GM12878 (cell line): ENCODE measurements at regions not wholly inside any gene's neighbourhood (a gene's known extent, or its start where the extent isn't known, plus 50 kb on each side); places are given as distances from the start of the nearest gene placed in this dataset.

Experiments
- ATAC-seq: fragments of 200-7000 bp; cut with Tn5 transposase; 3 replicates; pipeline ENCODE4 v1.9.1; 2020; ENCODE audit warnings: mild to moderate bottlenecking, moderate library complexity
- BruUV-seq: library from RNA; stranded (reverse); fragments of 400-500 nt; replicated peaks from 2 replicates; lab custom pipeline; 2021; lab: Mats Ljungman, UMichigan
- CTCF ChIA-PET: fragments of 300-600 bp; sonication (Branson Sonifier 250); formaldehyde crosslinking; extraction: SDS; loops from one replicate; lab custom pipeline; 2021; ENCODE audit warnings: inconsistent platforms; lab: Yijun Ruan, JAX
- POLR2A ChIA-PET: fragments of 350-600 bp; formaldehyde crosslinking; extraction: SDS; loops from one replicate; lab custom pipeline; 2021; ENCODE audit warnings: inconsistent platforms; lab: Charles Lee
- RAD21 ChIA-PET: fragments of 300-600 bp; sonication (Branson Sonifier 250); formaldehyde crosslinking; loops from one replicate; lab custom pipeline; 2023; ENCODE audit warnings: antibody characterized with exemption; ENCODE audit not compliant: unreplicated experiment; lab: Charles Lee
- SMC1A ChIA-PET: fragments of 300-600 bp; sonication (Branson Sonifier 250); formaldehyde crosslinking; loops from one replicate; lab custom pipeline; 2023; ENCODE audit not compliant: unreplicated experiment, uncharacterized antibody; lab: Charles Lee
- DNase-seq: peaks from one replicate; pipeline ENCODE4 v3.0.0-alpha.2; 2011; ENCODE audit warnings: low read depth, low spot score
- FAIRE-seq: peaks from 3 replicates; lab custom pipeline; 2011; peaks lifted over from hg19 to GRCh38; lab: Jason Lieb, UNC
- H2AFZ ChIP-seq: 2 replicates; pipeline ENCODE4 v1.6.0; 2011; ENCODE audit warnings: low read depth, low read length, control low read depth; ENCODE audit not compliant: control insufficient read depth
- H3K27ac ChIP-seq: 2 replicates; pipeline ENCODE4 v1.5.1; 2011; ENCODE audit warnings: control low read depth; ENCODE audit not compliant: control insufficient read depth, insufficient read depth
- H3K27me3 ChIP-seq, 2 experiments: replicated peaks in 1 of 2; 2 replicates each; pipeline versions ENCODE4 v1.6.0 to v1.6.1; 2011; ENCODE audit warnings: low read length in 1 of 2; ENCODE audit not compliant: control insufficient read depth in 2 of 2, insufficient read depth in 2 of 2
- H3K36me3 ChIP-seq, 2 experiments: 2 replicates each; pipeline ENCODE4 v1.5.1; 2011; ENCODE audit warnings: low read length in 1 of 2; ENCODE audit not compliant: control insufficient read depth in 2 of 2, insufficient read depth in 2 of 2
- H3K4me1 ChIP-seq: 2 replicates; pipeline ENCODE4 v1.6.1; 2011; ENCODE audit warnings: mild to moderate bottlenecking, low read length, moderate library complexity, mixed read lengths; ENCODE audit not compliant: control insufficient read depth, insufficient read depth
- H3K4me2 ChIP-seq: 2 replicates; pipeline ENCODE4 v1.6.0; 2011; ENCODE audit warnings: control low read depth; ENCODE audit not compliant: control insufficient read depth, insufficient read depth
- H3K4me3 ChIP-seq: fragments of 200-600 bp; sonication (generic); 2 replicates; pipeline ENCODE4 v1.5.1; 2016
- H3K79me2 ChIP-seq: 2 replicates; pipeline ENCODE4 v1.6.0; 2011; ENCODE audit warnings: low read length; ENCODE audit not compliant: control insufficient read depth, insufficient read depth
- H3K9ac ChIP-seq: 2 replicates; pipeline ENCODE4 v1.8.0; 2011; ENCODE audit warnings: low read length, control low read depth, mixed read lengths; ENCODE audit not compliant: control insufficient read depth, insufficient read depth
- H3K9me3 ChIP-seq: replicated peaks from 3 replicates; pipeline ENCODE4 v1.5.1; 2011; ENCODE audit warnings: mild to moderate bottlenecking, low read length; ENCODE audit not compliant: control insufficient read depth, insufficient read depth
- H4K20me1 ChIP-seq: 2 replicates; pipeline ENCODE4 v1.6.0; 2011; ENCODE audit not compliant: control insufficient read depth, insufficient read depth
- CHD1 ChIP-seq: IDR thresholded peaks from 2 replicates; pipeline ENCODE4 v1.6.1; 2012; ENCODE audit warnings: low read depth, low read length, improper control_type of control experiment
- CREB1 ChIP-seq: IDR thresholded peaks from 2 replicates; pipeline ENCODE4 v1.6.1; 2012; ENCODE audit warnings: low read depth, mild to moderate bottlenecking, inconsistent platforms
- EP300 ChIP-seq, 2 experiments: fragments of 150-350 bp in 1 of 2; IDR thresholded peaks; 2 replicates each; pipeline ENCODE4 v1.6.1; 2011 to 2012; ENCODE audit warnings: low read depth in 2 of 2, low read length in 2 of 2, borderline replicate concordance in 1 of 2, improper control_type of control experiment in 1 of 2, inconsistent platforms in 1 of 2; ENCODE audit not compliant: control insufficient read depth in 1 of 2
- JUND ChIP-seq: IDR thresholded peaks from 2 replicates; pipeline ENCODE4 v1.6.1; 2012; ENCODE audit warnings: low read depth, mild to moderate bottlenecking, low read length, improper control_type of control experiment, moderate library complexity
- MTA3 ChIP-seq: IDR thresholded peaks from 2 replicates; pipeline ENCODE4 v1.6.1; 2012; ENCODE audit warnings: low read length, inconsistent platforms, borderline replicate concordance
- MXI1 ChIP-seq: fragments of 150-350 bp; IDR thresholded peaks from 2 replicates; pipeline ENCODE4 v1.6.1; 2011; ENCODE audit warnings: low read depth, mild to moderate bottlenecking, inconsistent platforms, low read length, improper control_type of control experiment
- NFXL1 ChIP-seq: fragments of 450-650 bp; IDR thresholded peaks from 2 replicates; pipeline ENCODE4 v1.6.1; 2017; ENCODE audit warnings: antibody characterized with exemption, mild to moderate bottlenecking, borderline replicate concordance
- RFX5 ChIP-seq: IDR thresholded peaks from 2 replicates; pipeline ENCODE4 v1.6.1; 2011; ENCODE audit warnings: low read depth, low read length, improper control_type of control experiment
- RUNX3 ChIP-seq: IDR thresholded peaks from 2 replicates; pipeline ENCODE4 v1.6.1; 2012; ENCODE audit warnings: low read length, inconsistent platforms
- SP1 ChIP-seq: IDR thresholded peaks from one replicate; pipeline ENCODE4 v1.6.1; 2011; ENCODE audit warnings: low read depth, low read length
- TCF12 ChIP-seq: IDR thresholded peaks from 2 replicates; pipeline ENCODE4 v1.6.1; 2011; ENCODE audit warnings: low read depth, mild to moderate bottlenecking, low read length
- YY1 ChIP-seq: IDR thresholded peaks from 2 replicates; pipeline ENCODE4 v1.6.1; 2011; ENCODE audit warnings: low read depth, mild to moderate bottlenecking, low read length
- in situ Hi-C: fragments of 300-500 bp; cut with MboI; formaldehyde crosslinking; loops from 9 replicates; pipeline ENCODE4 v1.14.3; 2018; ENCODE audit warnings: mixed read lengths
- intact Hi-C: fragments of 100-400 bp; cut with micrococcal nuclease; formaldehyde crosslinking; loops from one replicate; pipeline ENCODE4 v1.14.2; 2022; ENCODE audit not compliant: unreplicated experiment
- TF ChIP-seq, protein P1 (sequence below): IDR thresholded peaks from 2 replicates; pipeline ENCODE4 v1.6.1; 2011; ENCODE audit warnings: low read depth, low read length, improper control_type of control experiment, borderline replicate concordance
- TF ChIP-seq, protein P2 (sequence below): fragments of 450-650 bp; IDR thresholded peaks from 2 replicates; pipeline ENCODE4 v1.6.1; 2016; ENCODE audit warnings: mild to moderate bottlenecking, moderate library complexity, borderline replicate concordance

DNA sequence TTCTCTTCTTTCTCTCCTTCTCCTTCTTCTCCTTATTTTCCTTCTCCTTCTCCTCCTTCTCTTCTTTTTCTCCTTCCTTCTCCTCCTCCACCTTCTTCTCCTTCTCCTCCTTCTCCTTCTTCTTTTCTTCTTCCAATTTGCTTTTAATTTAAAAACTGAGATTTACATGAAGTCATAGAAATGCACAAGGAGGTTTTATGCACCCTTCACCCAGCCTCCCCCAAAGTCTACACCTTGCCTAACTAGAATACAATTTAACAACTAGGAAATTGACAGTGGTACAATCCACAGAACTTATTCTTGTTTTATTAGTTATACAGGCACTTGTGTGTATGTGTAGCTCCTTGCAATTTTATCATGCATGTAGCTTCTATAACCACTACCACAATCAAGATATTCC lies 826.7 kb downstream of the KCNJ2 start:
- Histone ChIP-seq H3K9me3 (no peaks in the 10 kb centered on the region), H3K27ac (no peak overlapping the region), H3K4me2 (no peak overlapping the region), H3K4me3 (no peak overlapping the region), H3K4me1 (no peaks in the 10 kb centered on the region), H2AFZ (no peak overlapping the region), H3K9ac (no peak overlapping the region), H4K20me1 (no peaks in the 10 kb centered on the region), H3K79me2 (no peaks in the 10 kb centered on the region), H3K36me3 (no peaks in the 10 kb centered on the region), H3K27me3 (no peaks in the 10 kb centered on the region)
- FAIRE-seq = no peak
- no TSS peak for BruUV-seq
- ATAC-seq = no peak
- ChIA-PET CTCF (no interaction called here), POLR2A (no interaction called here), SMC1A (no interaction called here), RAD21 (no interaction called here)
- in situ Hi-C loops (no loop called here), intact Hi-C loops (no loop called here)
- DNase-seq = no peak
- no peak for TF ChIP-seq RFX5
- no peak for TF ChIP-seq YY1
- TF ChIP-seq NFXL1 = no peak
- no peak for TF ChIP-seq CREB1
- TF ChIP-seq RUNX3 = no peak
- no peak for TF ChIP-seq MTA3
- no peak for TF ChIP-seq EP300 (IDR thresholded peaks at IDR 0.05; ENCODE audit: borderline replicate concordance in 1 of 2, control insufficient read depth in 1 of 2, low read depth in 2 of 2, low read length in 2 of 2)
- TF ChIP-seq, protein P1, sequence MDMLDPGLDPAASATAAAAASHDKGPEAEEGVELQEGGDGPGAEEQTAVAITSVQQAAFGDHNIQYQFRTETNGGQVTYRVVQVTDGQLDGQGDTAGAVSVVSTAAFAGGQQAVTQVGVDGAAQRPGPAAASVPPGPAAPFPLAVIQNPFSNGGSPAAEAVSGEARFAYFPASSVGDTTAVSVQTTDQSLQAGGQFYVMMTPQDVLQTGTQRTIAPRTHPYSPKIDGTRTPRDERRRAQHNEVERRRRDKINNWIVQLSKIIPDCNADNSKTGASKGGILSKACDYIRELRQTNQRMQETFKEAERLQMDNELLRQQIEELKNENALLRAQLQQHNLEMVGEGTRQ = no peak
- TF ChIP-seq CHD1 = no peak
- no peak for TF ChIP-seq JUND
- no peak for TF ChIP-seq SP1
- TF ChIP-seq, protein P2, sequence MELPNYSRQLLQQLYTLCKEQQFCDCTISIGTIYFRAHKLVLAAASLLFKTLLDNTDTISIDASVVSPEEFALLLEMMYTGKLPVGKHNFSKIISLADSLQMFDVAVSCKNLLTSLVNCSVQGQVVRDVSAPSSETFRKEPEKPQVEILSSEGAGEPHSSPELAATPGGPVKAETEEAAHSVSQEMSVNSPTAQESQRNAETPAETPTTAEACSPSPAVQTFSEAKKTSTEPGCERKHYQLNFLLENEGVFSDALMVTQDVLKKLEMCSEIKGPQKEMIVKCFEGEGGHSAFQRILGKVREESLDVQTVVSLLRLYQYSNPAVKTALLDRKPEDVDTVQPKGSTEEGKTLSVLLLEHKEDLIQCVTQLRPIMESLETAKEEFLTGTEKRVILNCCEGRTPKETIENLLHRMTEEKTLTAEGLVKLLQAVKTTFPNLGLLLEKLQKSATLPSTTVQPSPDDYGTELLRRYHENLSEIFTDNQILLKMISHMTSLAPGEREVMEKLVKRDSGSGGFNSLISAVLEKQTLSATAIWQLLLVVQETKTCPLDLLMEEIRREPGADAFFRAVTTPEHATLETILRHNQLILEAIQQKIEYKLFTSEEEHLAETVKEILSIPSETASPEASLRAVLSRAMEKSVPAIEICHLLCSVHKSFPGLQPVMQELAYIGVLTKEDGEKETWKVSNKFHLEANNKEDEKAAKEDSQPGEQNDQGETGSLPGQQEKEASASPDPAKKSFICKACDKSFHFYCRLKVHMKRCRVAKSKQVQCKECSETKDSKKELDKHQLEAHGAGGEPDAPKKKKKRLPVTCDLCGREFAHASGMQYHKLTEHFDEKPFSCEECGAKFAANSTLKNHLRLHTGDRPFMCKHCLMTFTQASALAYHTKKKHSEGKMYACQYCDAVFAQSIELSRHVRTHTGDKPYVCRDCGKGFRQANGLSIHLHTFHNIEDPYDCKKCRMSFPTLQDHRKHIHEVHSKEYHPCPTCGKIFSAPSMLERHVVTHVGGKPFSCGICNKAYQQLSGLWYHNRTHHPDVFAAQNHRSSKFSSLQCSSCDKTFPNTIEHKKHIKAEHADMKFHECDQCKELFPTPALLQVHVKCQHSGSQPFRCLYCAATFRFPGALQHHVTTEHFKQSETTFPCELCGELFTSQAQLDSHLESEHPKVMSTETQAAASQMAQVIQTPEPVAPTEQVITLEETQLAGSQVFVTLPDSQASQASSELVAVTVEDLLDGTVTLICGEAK = no peak
- TF ChIP-seq TCF12 = no peak
- TF ChIP-seq MXI1 = no peak
